ENCODE measurements at regions not wholly inside any gene's neighbourhood (a gene's known extent, or its start where the extent isn't known, plus 50 kb on each side); places are given as distances from the start of the nearest gene placed in this dataset.

DNA sequence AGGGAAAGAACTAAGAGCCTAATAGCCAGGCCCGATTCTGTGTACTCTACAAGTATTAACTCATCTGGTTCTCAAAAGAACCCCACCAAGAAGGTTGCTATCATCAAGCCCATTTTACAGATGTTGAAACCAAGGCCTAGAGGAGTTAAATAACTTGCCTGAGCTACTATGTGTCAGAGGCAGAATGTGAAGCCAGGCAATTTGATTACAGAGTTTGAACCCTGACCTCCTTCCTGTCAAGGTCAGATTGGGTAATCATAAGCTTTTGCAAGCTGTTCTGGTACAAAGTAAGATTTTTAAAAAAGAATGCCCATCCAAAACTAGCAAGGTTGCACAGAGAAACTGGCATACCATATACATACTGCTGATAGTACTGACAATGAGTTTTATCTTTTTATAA is 227.1 kb downstream of the HAUS1 start:
- H4K20me1 ChIP-seq (replicated peaks; ENCODE audit: control insufficient read depth, extremely low read depth, insufficient read depth, low read length), result no peaks in the 10 kb centered on the region
- H3K4me3 ChIP-seq (replicated peaks in 1 of 3; ENCODE audit: insufficient read depth in 1 of 3, low read depth in 1 of 3, low read length in 3 of 3), result no peak overlapping the region
- H3K4me2 ChIP-seq (ENCODE audit: insufficient read depth, low read length), result no peak overlapping the region
- peaks cover 33 to 45% of the 10 kb centered on the region in 2 experiments for H3K27me3 ChIP-seq (ENCODE audit: control insufficient read depth in 2 of 2, insufficient read depth in 2 of 2, low read length in 2 of 2)
- no peaks in the 10 kb centered on the region for H3K9me3 ChIP-seq (replicated peaks; ENCODE audit: control insufficient read depth, insufficient read depth, low read length)
- ChIA-PET CTCF (no interaction called here), POLR2A (no interaction called here)
- dilution Hi-C loops (cut with MboI; ENCODE audit: extremely low pct_ligation_motif_present, low sequenced_read_pairs), result no loop called here
- TF ChIP-seq EZH2 (IDR thresholded peaks at IDR 0.05; ENCODE audit: borderline replicate concordance, low read depth, low read length, severe bottlenecking) (no peak), FOS (IDR thresholded peaks at IDR 0.05; ENCODE audit: borderline replicate concordance, insufficient read depth, low read length) (no peak), JUN (IDR thresholded peaks at IDR 0.05; ENCODE audit: borderline replicate concordance, insufficient read depth, insufficient read length, low read depth) (no peak), POLR2A (IDR thresholded peaks at IDR 0.05; ENCODE audit: low read depth, low read length) (no peak), POLR2AphosphoS5 (IDR thresholded peaks at IDR 0.05; ENCODE audit: insufficient read depth, low read depth, low read length) (no peak), MYC (IDR thresholded peaks at IDR 0.05; ENCODE audit: low read depth, low read length) (no peak)
- TF ChIP-seq, protein P1, sequence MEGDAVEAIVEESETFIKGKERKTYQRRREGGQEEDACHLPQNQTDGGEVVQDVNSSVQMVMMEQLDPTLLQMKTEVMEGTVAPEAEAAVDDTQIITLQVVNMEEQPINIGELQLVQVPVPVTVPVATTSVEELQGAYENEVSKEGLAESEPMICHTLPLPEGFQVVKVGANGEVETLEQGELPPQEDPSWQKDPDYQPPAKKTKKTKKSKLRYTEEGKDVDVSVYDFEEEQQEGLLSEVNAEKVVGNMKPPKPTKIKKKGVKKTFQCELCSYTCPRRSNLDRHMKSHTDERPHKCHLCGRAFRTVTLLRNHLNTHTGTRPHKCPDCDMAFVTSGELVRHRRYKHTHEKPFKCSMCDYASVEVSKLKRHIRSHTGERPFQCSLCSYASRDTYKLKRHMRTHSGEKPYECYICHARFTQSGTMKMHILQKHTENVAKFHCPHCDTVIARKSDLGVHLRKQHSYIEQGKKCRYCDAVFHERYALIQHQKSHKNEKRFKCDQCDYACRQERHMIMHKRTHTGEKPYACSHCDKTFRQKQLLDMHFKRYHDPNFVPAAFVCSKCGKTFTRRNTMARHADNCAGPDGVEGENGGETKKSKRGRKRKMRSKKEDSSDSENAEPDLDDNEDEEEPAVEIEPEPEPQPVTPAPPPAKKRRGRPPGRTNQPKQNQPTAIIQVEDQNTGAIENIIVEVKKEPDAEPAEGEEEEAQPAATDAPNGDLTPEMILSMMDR (IDR thresholded peaks at IDR 0.05; ENCODE audit: extremely low read depth in 1 of 2, insufficient read depth in 1 of 2, low read depth in 1 of 2, low read length in 2 of 2), result no peak
- no TSS peak for BruUV-seq (replicated peaks)
- no peaks in the 10 kb centered on the region for H3K36me3 ChIP-seq (ENCODE audit: control insufficient read depth in 2 of 2, extremely low read depth in 1 of 2, insufficient read depth in 2 of 2, low read length in 2 of 2)
- H2AFZ ChIP-seq (ENCODE audit: low read depth, low read length), result no peak overlapping the region
- intact Hi-C loops (cut with micrococcal nuclease), result no loop called here
- H3K9ac ChIP-seq (replicated peaks; ENCODE audit: extremely low read depth, insufficient read depth, low read length), result no peak overlapping the region
- H3K4me1 ChIP-seq (ENCODE audit: control insufficient read depth, extremely low read depth, insufficient read depth, low read length), result no peaks in the 10 kb centered on the region
- no peak overlapping the region for H3K27ac ChIP-seq (ENCODE audit: insufficient read depth, low read depth, low read length)
- no peak for DNase-seq (ENCODE audit: low read depth, low spot score)
- H3K9me1 ChIP-seq (replicated peaks; ENCODE audit: control insufficient read depth, extremely low read depth, insufficient read depth, low read length), result no peaks in the 10 kb centered on the region
- H3K79me2 ChIP-seq (ENCODE audit: control insufficient read depth, insufficient read depth, low read length), result no peaks in the 10 kb centered on the region
- FAIRE-seq, result no peak
